HEK293T (cell line): ENCODE measurements at regions not wholly inside any gene's neighbourhood (a gene's known extent, or its start where the extent isn't known, plus 50 kb on each side); places are given as distances from the start of the nearest gene placed in this dataset.

Experiments used
- CTCF ChIA-PET: fragments of 350-600 bp; formaldehyde crosslinking; extraction: SDS; loops from one replicate; lab custom pipeline; 2021; ENCODE audit warnings: antibody characterized with exemption, inconsistent platforms; lab: Yijun Ruan, JAX
- POLR2A ChIA-PET: fragments of 350-600 bp; formaldehyde crosslinking; extraction: SDS; loops from one replicate; lab custom pipeline; 2020; ENCODE audit warnings: antibody characterized with exemption, inconsistent platforms; lab: Yijun Ruan, JAX
- DNase-seq: peaks from one replicate; pipeline ENCODE4 v3.0.0; 2012; ENCODE audit warnings: mixed read lengths; ENCODE audit errors: extremely low spot score
- ARNT ChIP-seq: fragments of 450-650 bp; IDR thresholded peaks from 2 replicates; pipeline ENCODE4 v1.6.1; 2017; ENCODE audit warnings: mild to moderate bottlenecking
- BHLHE40 ChIP-seq: fragments of 450-650 bp; IDR thresholded peaks from 2 replicates; pipeline ENCODE4 v1.6.1; 2016; ENCODE audit warnings: mild to moderate bottlenecking, moderate library complexity, borderline replicate concordance
- CTBP1 ChIP-seq: fragments of 450-650 bp; IDR thresholded peaks from 2 replicates; pipeline ENCODE4 v1.6.1; 2016; ENCODE audit warnings: borderline replicate concordance
- ELF4 ChIP-seq: fragments of 450-650 bp; IDR thresholded peaks from 2 replicates; pipeline ENCODE4 v1.6.1; 2017; ENCODE audit warnings: antibody characterized with exemption
- FOXA1 ChIP-seq: fragments of 450-650 bp; IDR thresholded peaks from 2 replicates; pipeline ENCODE4 v1.6.1; 2016; ENCODE audit warnings: mild to moderate bottlenecking
- FOXK2 ChIP-seq: fragments of 450-650 bp; IDR thresholded peaks from 2 replicates; pipeline ENCODE4 v1.6.1; 2016; ENCODE audit warnings: mild to moderate bottlenecking
- FOXM1 ChIP-seq: fragments of 450-650 bp; IDR thresholded peaks from 2 replicates; pipeline ENCODE4 v1.6.1; 2017; ENCODE audit warnings: mild to moderate bottlenecking, borderline replicate concordance
- HDGF ChIP-seq: fragments of 450-650 bp; IDR thresholded peaks from 2 replicates; pipeline ENCODE4 v1.6.1; 2017; ENCODE audit warnings: antibody characterized with exemption, borderline replicate concordance
- L3MBTL2 ChIP-seq: fragments of 450-650 bp; conservative IDR thresholded peaks from 2 replicates; pipeline ENCODE4 v1.6.1; 2016; ENCODE audit warnings: mild to moderate bottlenecking
- LEF1 ChIP-seq: fragments of 450-650 bp; IDR thresholded peaks from 2 replicates; pipeline ENCODE4 v1.6.1; 2017; ENCODE audit warnings: mild to moderate bottlenecking, borderline replicate concordance
- NFRKB ChIP-seq: fragments of 450-650 bp; IDR thresholded peaks from 2 replicates; pipeline ENCODE4 v1.6.1; 2016; ENCODE audit warnings: mild to moderate bottlenecking, moderate library complexity
- SP1 ChIP-seq: fragments of 450-650 bp; IDR thresholded peaks from 2 replicates; pipeline ENCODE4 v1.6.1; 2017
- SUZ12 ChIP-seq: fragments of 450-650 bp; IDR thresholded peaks from 2 replicates; pipeline ENCODE4 v1.6.1; 2016; ENCODE audit warnings: mild to moderate bottlenecking
- TARDBP ChIP-seq: fragments of 450-650 bp; IDR thresholded peaks from 2 replicates; pipeline ENCODE4 v1.6.1; 2016
- ZNF384 ChIP-seq: fragments of 450-650 bp; IDR thresholded peaks from 2 replicates; pipeline ENCODE4 v1.6.1; 2016
- TF ChIP-seq, protein P1 (sequence below): fragments of 450-650 bp; IDR thresholded peaks from 2 replicates; pipeline ENCODE4 v1.6.1; 2016

DNA sequence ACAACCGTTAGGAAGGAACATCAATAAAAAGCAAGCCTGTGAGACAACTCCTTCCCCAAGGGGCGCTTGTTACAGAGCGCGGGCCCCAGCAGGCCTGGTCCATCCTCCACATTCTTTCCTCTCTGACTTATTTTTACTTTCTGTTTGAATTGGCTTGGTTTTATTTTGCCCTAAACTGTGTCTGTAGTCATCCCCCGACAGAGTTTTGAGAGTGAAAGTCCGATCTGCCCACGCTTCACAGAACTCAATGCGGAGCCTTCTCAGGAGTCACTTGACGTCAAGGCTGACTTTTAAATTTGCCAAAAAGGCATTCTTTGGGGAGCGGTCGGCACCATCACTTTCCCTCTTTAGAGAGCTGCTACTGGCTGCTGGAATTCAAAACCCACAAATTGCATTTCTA lies 150.1 kb upstream of the KLF6 start:
- CTCF ChIA-PET = no interaction called here
- no peak for DNase-seq
- no peak for TF ChIP-seq FOXA1
- TF ChIP-seq FOXK2 = no peak
- TF ChIP-seq, protein P1, sequence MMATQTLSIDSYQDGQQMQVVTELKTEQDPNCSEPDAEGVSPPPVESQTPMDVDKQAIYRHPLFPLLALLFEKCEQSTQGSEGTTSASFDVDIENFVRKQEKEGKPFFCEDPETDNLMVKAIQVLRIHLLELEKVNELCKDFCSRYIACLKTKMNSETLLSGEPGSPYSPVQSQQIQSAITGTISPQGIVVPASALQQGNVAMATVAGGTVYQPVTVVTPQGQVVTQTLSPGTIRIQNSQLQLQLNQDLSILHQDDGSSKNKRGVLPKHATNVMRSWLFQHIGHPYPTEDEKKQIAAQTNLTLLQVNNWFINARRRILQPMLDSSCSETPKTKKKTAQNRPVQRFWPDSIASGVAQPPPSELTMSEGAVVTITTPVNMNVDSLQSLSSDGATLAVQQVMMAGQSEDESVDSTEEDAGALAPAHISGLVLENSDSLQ = no peak
- no peak for TF ChIP-seq FOXM1
- no peak for TF ChIP-seq NFRKB
- no peak for TF ChIP-seq CTBP1
- TF ChIP-seq ZNF384 = no peak
- TF ChIP-seq BHLHE40 = no peak
- POLR2A ChIA-PET = no interaction called here

- POLR2A ChIA-PET = no interaction called here
- TF ChIP-seq L3MBTL2 (no peak), SP1 (no peak), ZNF384 (no peak), CTBP1 (no peak), SUZ12 (no peak), FOXM1 (no peak), ELF4 (no peak), FOXA1 (no peak), ARNT (no peak), HDGF (no peak), BHLHE40 (no peak), LEF1 (no peak), FOXK2 (no peak)
- TF ChIP-seq, protein P1 = no peak
- CTCF ChIA-PET = no interaction called here
- DNase-seq = no peak
Observed at GRCh38 chr10:3933733-3934132, 148.7 kb upstream of the KLF6 start.

- ChIA-PET POLR2A (no interaction called here), CTCF (no interaction called here)
- TF ChIP-seq TARDBP = no peak
- no peak for TF ChIP-seq ARNT
- TF ChIP-seq BHLHE40 = no peak
- no peak for TF ChIP-seq ZNF384
- no peak for TF ChIP-seq CTBP1
- TF ChIP-seq SP1 = no peak
- TF ChIP-seq FOXM1 = no peak
- no peak for TF ChIP-seq FOXK2
- TF ChIP-seq HDGF = no peak
- TF ChIP-seq FOXA1 = no peak
- TF ChIP-seq NFRKB = no peak
- DNase-seq = no peak
Observed at GRCh38 chr10:3932597-3933375, 147.8 kb upstream of the KLF6 start.

DNA sequence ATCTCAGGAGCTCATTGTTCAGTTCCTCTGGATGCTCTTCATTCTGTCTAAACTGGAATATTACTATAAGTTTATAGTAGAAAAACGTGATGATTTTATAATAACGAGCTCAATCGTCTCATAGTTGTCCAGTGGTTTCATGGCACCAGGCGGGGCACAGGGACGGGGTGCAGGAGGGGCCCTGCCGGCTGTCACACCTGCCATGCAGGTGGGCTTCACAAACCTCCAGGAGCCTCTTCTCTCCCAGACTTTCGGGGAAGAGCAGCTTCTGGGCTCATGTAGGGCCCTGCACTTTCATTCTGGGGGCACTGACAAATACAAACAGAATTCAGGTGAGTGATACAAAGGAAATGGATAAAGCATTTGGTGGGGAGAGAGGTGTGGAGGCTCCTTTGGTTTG lies 146.9 kb upstream of the KLF6 start:
- TF ChIP-seq SP1 (no peak), ELF4 (no peak), SUZ12 (no peak), CTBP1 (no peak), L3MBTL2 (no peak), LEF1 (no peak), BHLHE40 (no peak), FOXA1 (no peak), HDGF (no peak), ARNT (no peak), TARDBP (no peak), NFRKB (no peak), FOXM1 (no peak), ZNF384 (no peak), FOXK2 (no peak)
- TF ChIP-seq, protein P1 = no peak
- CTCF ChIA-PET = interaction anchor here (1.3 kb wide), 1 partner anchor 11 kb away, joined by 3 read pairs; no protein-coding TSS in a partner anchor
- POLR2A ChIA-PET = interaction anchor here (0.8 kb wide), 1 partner anchor 147 kb away, joined by 4 read pairs; the partner anchor contains the start of gene KLF6
- no peak for DNase-seq

GRCh38 chr10:3931224-3931623 lies 146.2 kb upstream of the KLF6 start:
- POLR2A ChIA-PET = interaction anchor here (0.6 kb wide), 1 partner anchor 9 kb away, joined by 3 read pairs; no protein-coding TSS in a partner anchor
- DNase-seq = no peak
- TF ChIP-seq LEF1 = no peak
- no peak for TF ChIP-seq NFRKB
- TF ChIP-seq ARNT = no peak
- no peak for TF ChIP-seq L3MBTL2
- TF ChIP-seq, protein P1 = no peak
- no peak for TF ChIP-seq HDGF
- TF ChIP-seq FOXM1 = no peak
- no peak for TF ChIP-seq ZNF384
- no peak for TF ChIP-seq SP1
- TF ChIP-seq ELF4 = no peak
- no peak for TF ChIP-seq SUZ12
- CTCF ChIA-PET = interaction anchor here (1.3 kb wide), 1 partner anchor 11 kb away, joined by 3 read pairs; no protein-coding TSS in a partner anchor
